ENCODE measurements at regions not wholly inside any gene's neighbourhood (a gene's known extent, or its start where the extent isn't known, plus 50 kb on each side); places are given as distances from the start of the nearest gene placed in this dataset.
"Not testable (repeated sequence)": the region's sequence is repeated elsewhere in the genome, so short reads cannot be mapped to it uniquely, and the experiment has no call there.

- no peak for TF ChIP-seq Cebpa-rat (IDR thresholded peaks at IDR 0.05)
- Histone ChIP-seq H3K4me2 (no peak overlapping the region), H3K4me1 (0 out of 20 replicates have a peak, but pooled peaks cover 0 to 2% (median 0%) of the 10 kb centered on the region in 10 experiments), H4K20me1 (peaks cover 0 to 29% (median 0%) of the 10 kb centered on the region in 11 experiments; a peak in 5 of 22 replicates), H3K4me3 (no peak overlapping the region), H3K27me3 (no peaks in the 10 kb centered on the region), H3K9ac (no peak overlapping the region), H3K36me3 (no peaks in the 10 kb centered on the region; a peak in 2 of 22 replicates), H3K9me3 (replicated peaks in 1 of 11) (peaks cover 0 to 9% (median 4%) of the 10 kb centered on the region in 11 experiments; a peak in 8 of 22 replicates), H3K27ac (no peak overlapping the region)
Measured at GRCh38 chr12:67048371-67048770, 220.8 kb upstream of the CAND1 start.

GRCh38 chr12:67049199-67049598 lies 220.0 kb upstream of the CAND1 start:
- H3K9ac ChIP-seq; H3K4me2 ChIP-seq; H3K36me3 ChIP-seq; H3K4me1 ChIP-seq; H3K27ac ChIP-seq; H3K27me3 ChIP-seq; H3K4me3 ChIP-seq; H3K9me3 ChIP-seq (replicated peaks in 1 of 11): not testable (repeated sequence)
- H4K20me1 ChIP-seq: peaks cover 0 to 27% (median 0%) of the 10 kb centered on the region in 11 experiments; a peak in 5 of 22 replicates

- Histone ChIP-seq H3K9ac (no peak overlapping the region), H3K27ac (no peak overlapping the region), H3K27me3 (no peaks in the 10 kb centered on the region), H4K20me1 (peaks cover 0 to 37% (median 0%) of the 10 kb centered on the region in 11 experiments; a peak in 5 of 22 replicates), H3K4me1 (0 out of 20 replicates have a peak, but pooled peaks cover 0 to 2% (median 0%) of the 10 kb centered on the region in 10 experiments), H3K9me3 (replicated peaks in 1 of 11) (peaks cover 0 to 9% (median 4%) of the 10 kb centered on the region in 11 experiments; a peak in 8 of 22 replicates), H3K36me3 (peaks cover 0 to 8% (median 0%) of the 10 kb centered on the region in 11 experiments; a peak in 2 of 22 replicates), H3K4me3 (no peak overlapping the region), H3K4me2 (no peak overlapping the region)
- TF ChIP-seq Cebpa-rat (IDR thresholded peaks at IDR 0.05): no peak
Measured at GRCh38 chr12:67052981-67053380, 216.2 kb upstream of the CAND1 start.

GRCh38 chr12:67056329-67056728 lies 212.8 kb upstream of the CAND1 start:
- Histone ChIP-seq H3K4me1 (no peaks in the 10 kb centered on the region), H3K9ac (no peak overlapping the region), H3K36me3 (peaks cover 0 to 8% (median 0%) of the 10 kb centered on the region in 11 experiments; a peak in 2 of 22 replicates), H3K4me2 (no peak overlapping the region), H3K9me3 (replicated peaks in 1 of 11) (no peaks in the 10 kb centered on the region; a peak in 1 of 22 replicates), H3K27me3 (no peaks in the 10 kb centered on the region), H4K20me1 (peaks cover 0 to 46% (median 0%) of the 10 kb centered on the region in 11 experiments; a peak in 5 of 22 replicates), H3K4me3 (no peak overlapping the region), H3K27ac (no peak overlapping the region)
- TF ChIP-seq Cebpa-rat (IDR thresholded peaks at IDR 0.05): no peak

DNA sequence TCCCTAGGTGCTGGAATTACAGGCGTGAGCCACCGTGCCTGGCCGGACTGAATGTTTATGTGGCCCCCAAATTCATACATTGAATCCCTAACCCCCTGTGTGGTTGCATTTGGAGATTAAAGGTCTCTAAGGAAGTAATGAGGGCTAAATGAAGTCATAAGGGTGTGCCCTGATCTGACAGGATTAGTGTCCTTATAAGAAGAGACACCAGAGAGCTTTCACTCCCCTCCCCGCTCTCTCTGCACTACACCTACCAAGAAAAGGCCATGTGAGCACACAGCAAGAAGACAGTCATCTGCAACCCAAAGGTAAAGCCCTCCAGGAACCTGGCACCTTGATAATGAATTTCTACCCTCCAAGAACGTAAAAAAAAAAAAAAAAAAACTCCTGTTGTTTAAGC lies 212.1 kb upstream of the CAND1 start:
- no peaks in the 10 kb centered on the region for H3K4me1 ChIP-seq

DNA sequence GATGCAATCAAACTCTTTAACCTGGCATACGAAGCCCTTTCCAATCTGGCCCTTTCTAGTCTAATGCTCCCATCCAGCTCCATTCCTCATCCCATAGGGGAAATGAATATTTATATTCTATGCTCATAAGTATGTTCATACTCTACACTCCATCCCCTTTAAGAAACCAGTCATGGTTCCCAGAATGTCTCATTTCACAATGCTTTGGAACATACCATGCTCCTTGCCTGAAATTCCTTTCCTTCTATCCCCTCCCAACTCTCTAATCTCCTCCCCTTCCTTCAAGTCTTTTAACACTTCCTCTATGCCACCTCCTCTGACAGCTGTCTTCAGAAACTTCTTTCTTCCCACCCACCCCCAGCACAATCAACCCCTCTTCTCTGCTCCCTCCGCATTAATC lies 207.0 kb upstream of the CAND1 start:
- H3K9ac ChIP-seq: no peak overlapping the region
- H3K27ac ChIP-seq: no peak overlapping the region
- H3K4me1 ChIP-seq: peaks cover 0 to 12% (median 4%) of the 10 kb centered on the region in 10 experiments; a peak in 18 of 20 replicates
- no peaks in the 10 kb centered on the region for H3K36me3 ChIP-seq
- H4K20me1 ChIP-seq: peaks cover 0 to 24% (median 0%) of the 10 kb centered on the region in 11 experiments; a peak in 4 of 22 replicates
- H3K4me2 ChIP-seq: no peak overlapping the region
- no peak for TF ChIP-seq Cebpa-rat (IDR thresholded peaks at IDR 0.05)
- H3K27me3 ChIP-seq: no peaks in the 10 kb centered on the region
- H3K4me3 ChIP-seq: no peak overlapping the region
- no peaks in the 10 kb centered on the region; a peak in 1 of 22 replicates for H3K9me3 ChIP-seq (replicated peaks in 1 of 11)

More for the DNA sequence above, 212.1 kb upstream of the CAND1 start:
- no peak overlapping the region for H3K4me3 ChIP-seq
- no peak overlapping the region for H3K4me2 ChIP-seq
- TF ChIP-seq Cebpa-rat (IDR thresholded peaks at IDR 0.05): no peak
- H3K27me3 ChIP-seq: no peaks in the 10 kb centered on the region
- no peak overlapping the region for H3K9ac ChIP-seq
- H4K20me1 ChIP-seq: peaks cover 0 to 50% (median 0%) of the 10 kb centered on the region in 11 experiments; a peak in 5 of 22 replicates
- H3K27ac ChIP-seq: no peak overlapping the region
- no peaks in the 10 kb centered on the region; a peak in 1 of 22 replicates for H3K9me3 ChIP-seq (replicated peaks in 1 of 11)
- H3K36me3 ChIP-seq: peaks cover 0 to 8% (median 0%) of the 10 kb centered on the region in 11 experiments; a peak in 1 of 22 replicates

- peak overlapping the region; percentile 80 to 98 (median 94) for H3K4me2 ChIP-seq
- no peaks in the 10 kb centered on the region for H3K9me3 ChIP-seq (replicated peaks in 1 of 11)
- H3K9ac ChIP-seq: peak overlapping the region in 9 of 11 experiments; percentile 60 to 95 (median 86); a peak in 18 of 22 replicates
- peak overlapping the region; percentile 75 to 96 (median 90) for H3K4me3 ChIP-seq
- H4K20me1 ChIP-seq: peaks cover 0 to 19% (median 0%) of the 10 kb centered on the region in 11 experiments; a peak in 7 of 22 replicates
- H3K36me3 ChIP-seq: no peaks in the 10 kb centered on the region
- H3K27me3 ChIP-seq: peaks cover 0 to 10% (median 0%) of the 10 kb centered on the region in 11 experiments; a peak in 4 of 22 replicates
- peaks cover 11 to 32% (median 23%) of the 10 kb centered on the region in 10 experiments for H3K4me1 ChIP-seq
- H3K27ac ChIP-seq: peak overlapping the region in 8 of 11 experiments; percentile 31 to 88 (median 61); a peak in 13 of 22 replicates
- TF ChIP-seq Cebpa-rat (IDR thresholded peaks at IDR 0.05): no peak
Measured at GRCh38 chr12:67067453-67068203, 201.5 kb upstream of the CAND1 start.

DNA sequence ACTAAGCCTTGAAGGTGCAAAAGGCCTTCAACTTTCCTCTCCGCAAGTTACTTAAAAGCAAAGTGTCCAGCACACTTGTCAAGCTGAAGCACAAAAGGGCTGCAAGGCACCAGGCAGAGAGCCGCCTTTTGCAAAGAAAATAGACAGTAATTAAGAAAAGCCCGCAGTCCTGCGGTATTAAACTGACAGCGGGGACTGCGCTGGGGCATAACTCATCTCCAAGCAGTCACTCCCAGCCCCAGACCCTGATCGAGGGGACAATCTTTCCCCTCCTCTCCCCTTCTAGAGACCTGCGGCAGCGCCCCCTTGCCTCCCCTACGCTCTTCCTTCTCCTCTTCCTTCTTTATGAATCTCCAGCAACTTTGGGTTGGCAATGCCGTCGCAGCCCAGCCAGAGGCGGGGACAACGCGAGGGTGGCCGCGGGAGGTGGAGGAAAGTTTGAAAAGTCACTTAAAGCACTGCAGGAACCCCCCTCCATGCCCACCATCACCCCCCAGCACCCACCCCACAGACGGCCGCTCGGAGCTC lies 200.9 kb upstream of the CAND1 start:
- Histone ChIP-seq H3K9me3 (replicated peaks in 1 of 11) (no peaks in the 10 kb centered on the region), H4K20me1 (peaks cover 0 to 19% (median 0%) of the 10 kb centered on the region in 11 experiments; a peak in 7 of 22 replicates), H3K36me3 (no peaks in the 10 kb centered on the region), H3K4me1 (peaks cover 11 to 32% (median 23%) of the 10 kb centered on the region in 10 experiments), H3K9ac (peak overlapping the region in 10 of 11 experiments; percentile 24 to 95 (median 85); a peak in 19 of 22 replicates), H3K27me3 (peaks cover 0 to 10% (median 0%) of the 10 kb centered on the region in 11 experiments; a peak in 4 of 22 replicates), H3K27ac (peak overlapping the region in 8 of 11 experiments; percentile 31 to 88 (median 61); a peak in 16 of 22 replicates), H3K4me2 (peak overlapping the region; percentile 80 to 98 (median 94)), H3K4me3 (peak overlapping the region; percentile 75 to 96 (median 90))
- no peak for TF ChIP-seq Cebpa-rat (IDR thresholded peaks at IDR 0.05)
